ENCODE measurements at regions not wholly inside any gene's neighbourhood (a gene's known extent, or its start where the extent isn't known, plus 50 kb on each side); places are given as distances from the start of the nearest gene placed in this dataset.

DNA sequence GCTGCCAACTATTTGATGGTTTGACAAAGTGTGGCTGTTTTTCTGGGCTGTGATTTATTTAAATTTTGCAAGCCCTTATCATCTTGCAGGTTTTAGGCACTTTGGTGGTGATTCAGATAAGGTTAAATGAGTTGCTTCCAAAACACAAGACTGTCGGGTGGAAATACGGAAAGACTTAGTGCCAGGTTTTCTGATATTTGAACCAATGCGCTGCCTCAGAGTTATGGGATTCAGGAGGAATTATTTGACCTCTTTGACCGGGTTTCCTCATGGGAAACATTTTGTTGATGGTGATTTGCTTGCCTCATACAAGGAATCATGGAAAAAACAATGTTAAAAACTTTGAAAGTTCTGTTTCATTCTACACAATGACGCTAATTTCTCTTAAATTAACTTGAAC lies 136.1 kb upstream of the MAP9 start:
- no TSS peak for BruUV-seq (replicated peaks)
- Histone ChIP-seq H3K4me3 (ENCODE audit: low read depth, low read length, poor library complexity, severe bottlenecking) (no peak overlapping the region), H3K4me1 (ENCODE audit: insufficient read depth, low read length, poor library complexity, severe bottlenecking) (no peaks in the 10 kb centered on the region), H3K4me2 (ENCODE audit: low read length) (no peak overlapping the region), H3K9me3 (ENCODE audit: low read length) (no peaks in the 10 kb centered on the region), H2AFZ (ENCODE audit: low read length) (no peak overlapping the region), H4K20me1 (ENCODE audit: insufficient read depth, low read length) (no peaks in the 10 kb centered on the region), H3K79me2 (ENCODE audit: insufficient read depth, low read depth, low read length) (no peaks in the 10 kb centered on the region), H3K36me3 (ENCODE audit: insufficient read depth, low read length) (no peaks in the 10 kb centered on the region), H3K9me2 (ENCODE audit: insufficient read depth, low read length) (no peaks in the 10 kb centered on the region), H3K27ac (ENCODE audit: low read depth, low read length, poor library complexity, severe bottlenecking) (no peak overlapping the region)
- CTCF ChIA-PET (ENCODE audit: unreplicated experiment) = no interaction called here
- TF ChIP-seq, protein P1, sequence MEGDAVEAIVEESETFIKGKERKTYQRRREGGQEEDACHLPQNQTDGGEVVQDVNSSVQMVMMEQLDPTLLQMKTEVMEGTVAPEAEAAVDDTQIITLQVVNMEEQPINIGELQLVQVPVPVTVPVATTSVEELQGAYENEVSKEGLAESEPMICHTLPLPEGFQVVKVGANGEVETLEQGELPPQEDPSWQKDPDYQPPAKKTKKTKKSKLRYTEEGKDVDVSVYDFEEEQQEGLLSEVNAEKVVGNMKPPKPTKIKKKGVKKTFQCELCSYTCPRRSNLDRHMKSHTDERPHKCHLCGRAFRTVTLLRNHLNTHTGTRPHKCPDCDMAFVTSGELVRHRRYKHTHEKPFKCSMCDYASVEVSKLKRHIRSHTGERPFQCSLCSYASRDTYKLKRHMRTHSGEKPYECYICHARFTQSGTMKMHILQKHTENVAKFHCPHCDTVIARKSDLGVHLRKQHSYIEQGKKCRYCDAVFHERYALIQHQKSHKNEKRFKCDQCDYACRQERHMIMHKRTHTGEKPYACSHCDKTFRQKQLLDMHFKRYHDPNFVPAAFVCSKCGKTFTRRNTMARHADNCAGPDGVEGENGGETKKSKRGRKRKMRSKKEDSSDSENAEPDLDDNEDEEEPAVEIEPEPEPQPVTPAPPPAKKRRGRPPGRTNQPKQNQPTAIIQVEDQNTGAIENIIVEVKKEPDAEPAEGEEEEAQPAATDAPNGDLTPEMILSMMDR (conservative IDR thresholded peaks at IDR 0.05; ENCODE audit: low read length) = no peak
- TF ChIP-seq EZH2phosphoT487 (IDR thresholded peaks at IDR 0.05; ENCODE audit: borderline replicate concordance, low read depth, low read length) = no peak
- POLR2A ChIA-PET = no interaction called here
- intact Hi-C loops (cut with micrococcal nuclease; ENCODE audit: unreplicated experiment) = no loop called here
- DNase-seq (ENCODE audit: low spot score) = no peak

DNA sequence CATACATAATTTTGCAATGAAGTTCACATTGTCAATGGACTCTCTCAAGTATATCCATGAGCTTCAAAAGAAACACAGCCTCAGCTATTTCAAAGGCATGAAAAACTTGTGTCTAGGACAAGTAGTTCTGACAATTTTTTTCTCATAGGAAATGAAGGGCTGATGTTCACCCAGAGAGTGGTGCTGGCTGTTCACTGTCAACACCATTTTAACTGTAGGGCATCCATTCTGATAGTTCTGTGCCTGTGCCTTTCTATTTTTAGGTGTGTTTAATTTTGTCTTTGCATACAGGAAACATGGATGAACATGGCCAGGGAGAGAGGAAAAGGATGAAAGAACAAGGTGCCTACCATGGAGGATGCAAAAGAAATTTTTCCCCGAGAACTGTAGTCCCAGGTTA lies 135.3 kb upstream of the MAP9 start:
- H3K36me3 ChIP-seq (ENCODE audit: insufficient read depth, low read length) = no peaks in the 10 kb centered on the region
- no peak for DNase-seq (ENCODE audit: low spot score)
- POLR2A ChIA-PET = no interaction called here
- no peak for TF ChIP-seq EZH2phosphoT487 (IDR thresholded peaks at IDR 0.05; ENCODE audit: borderline replicate concordance, low read depth, low read length)
- TF ChIP-seq, protein P1 (conservative IDR thresholded peaks at IDR 0.05; ENCODE audit: low read length) = no peak
- no TSS peak for BruUV-seq (replicated peaks)
- no peaks in the 10 kb centered on the region for H3K9me3 ChIP-seq (ENCODE audit: low read length)
- no peak overlapping the region for H3K27ac ChIP-seq (ENCODE audit: low read depth, low read length, poor library complexity, severe bottlenecking)
- H3K9me2 ChIP-seq (ENCODE audit: insufficient read depth, low read length) = no peaks in the 10 kb centered on the region
- no peak overlapping the region for H3K4me2 ChIP-seq (ENCODE audit: low read length)
- intact Hi-C loops (cut with micrococcal nuclease; ENCODE audit: unreplicated experiment) = no loop called here
- CTCF ChIA-PET (ENCODE audit: unreplicated experiment) = no interaction called here
- H3K79me2 ChIP-seq (ENCODE audit: insufficient read depth, low read depth, low read length) = no peaks in the 10 kb centered on the region
- H2AFZ ChIP-seq (ENCODE audit: low read length) = no peak overlapping the region
- no peaks in the 10 kb centered on the region for H3K4me1 ChIP-seq (ENCODE audit: insufficient read depth, low read length, poor library complexity, severe bottlenecking)
- no peak overlapping the region for H3K4me3 ChIP-seq (ENCODE audit: low read depth, low read length, poor library complexity, severe bottlenecking)
- no peaks in the 10 kb centered on the region for H4K20me1 ChIP-seq (ENCODE audit: insufficient read depth, low read length)

DNA sequence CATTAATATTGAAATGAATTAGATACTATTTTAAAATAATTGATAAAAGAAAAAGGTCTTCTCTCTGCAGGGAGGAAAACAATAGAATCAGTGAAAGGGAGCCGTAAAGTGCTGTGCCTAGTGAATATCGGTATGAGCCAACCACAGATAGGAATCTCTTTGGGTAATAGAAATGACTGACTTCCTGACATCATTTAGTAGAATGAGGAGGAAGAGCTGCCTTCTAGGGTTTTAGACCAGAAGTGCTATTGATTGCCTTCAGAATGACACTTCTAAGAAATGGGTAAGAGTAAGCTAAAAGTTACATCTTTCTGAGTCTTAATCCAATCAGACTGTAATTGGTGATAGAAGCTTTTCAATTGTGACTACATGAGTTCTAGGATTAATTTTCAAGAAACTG lies 134.0 kb upstream of the MAP9 start:
- H3K4me3 ChIP-seq (ENCODE audit: low read depth, low read length, poor library complexity, severe bottlenecking) = no peak overlapping the region
- H3K4me1 ChIP-seq (ENCODE audit: insufficient read depth, low read length, poor library complexity, severe bottlenecking) = no peaks in the 10 kb centered on the region
- H3K4me2 ChIP-seq (ENCODE audit: low read length) = no peak overlapping the region
- H3K27ac ChIP-seq (ENCODE audit: low read depth, low read length, poor library complexity, severe bottlenecking) = no peak overlapping the region
- H4K20me1 ChIP-seq (ENCODE audit: insufficient read depth, low read length) = no peaks in the 10 kb centered on the region
- H3K9me3 ChIP-seq (ENCODE audit: low read length) = no peaks in the 10 kb centered on the region
- H2AFZ ChIP-seq (ENCODE audit: low read length) = no peak overlapping the region
- no peaks in the 10 kb centered on the region for H3K36me3 ChIP-seq (ENCODE audit: insufficient read depth, low read length)
- intact Hi-C loops (cut with micrococcal nuclease; ENCODE audit: unreplicated experiment) = no loop called here
- no TSS peak for BruUV-seq (replicated peaks)
- DNase-seq (ENCODE audit: low spot score) = no peak
- H3K9me2 ChIP-seq (ENCODE audit: insufficient read depth, low read length) = no peaks in the 10 kb centered on the region
- no peak for TF ChIP-seq EZH2phosphoT487 (IDR thresholded peaks at IDR 0.05; ENCODE audit: borderline replicate concordance, low read depth, low read length)
- POLR2A ChIA-PET = interaction anchor here (0.7 kb wide), 1 partner anchor 87 kb away, joined by 5 read pairs; no protein-coding TSS in a partner anchor
- CTCF ChIA-PET (ENCODE audit: unreplicated experiment) = no interaction called here
- no peaks in the 10 kb centered on the region for H3K79me2 ChIP-seq (ENCODE audit: insufficient read depth, low read depth, low read length)

All from OCI-LY7 (cell line).